Cardiac fibroblast (primary cell): ENCODE measurements at regions not wholly inside any gene's neighbourhood (a gene's known extent, or its start where the extent isn't known, plus 50 kb on each side); places are given as distances from the start of the nearest gene placed in this dataset.
"Not testable (repeated sequence)": the region's sequence is repeated elsewhere in the genome, so short reads cannot be mapped to it uniquely, and the experiment has no call there.

Experiments
- DNase-seq, 2 donors: peaks; one replicate each; pipeline versions ENCODE4 v3.0.0 to v3.0.0-alpha.2; 2010; ENCODE audit warnings: low read depth in 2 of 2
- H3K4me3 ChIP-seq, 2 donors: replicated peaks in 1 of 2; 1 replicate in 1 of 2; 2 replicates in 1 of 2; pipeline ENCODE4 v1.5.1; 2011; ENCODE audit warnings: low read depth in 2 of 2, low read length in 2 of 2, mild to moderate bottlenecking in 2 of 2, moderate library complexity in 1 of 2
- CTCF ChIP-seq: IDR thresholded peaks from one replicate; pipeline ENCODE4 v1.5.1; 2011; ENCODE audit warnings: low read depth, mild to moderate bottlenecking, low read length, inconsistent platforms

DNA sequence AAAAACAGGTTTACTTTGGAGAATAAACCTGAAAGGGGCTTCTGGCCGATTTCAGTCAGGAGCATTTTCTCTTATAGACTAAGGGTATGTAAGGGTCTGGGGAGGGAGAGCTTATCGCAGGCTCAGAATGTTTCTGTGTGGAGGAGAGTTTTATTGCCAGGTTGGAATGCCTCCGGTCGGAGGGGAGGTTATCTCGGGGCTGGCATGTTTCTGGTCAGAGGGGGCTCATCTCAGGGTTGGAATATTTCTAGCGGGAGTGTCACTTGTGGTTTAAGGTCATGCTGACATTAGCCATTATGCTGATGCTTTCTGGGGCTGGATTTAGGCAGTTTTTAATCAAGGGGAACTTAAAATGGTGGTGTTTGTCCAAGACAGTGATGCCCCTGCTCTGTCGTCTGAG lies 333.6 kb downstream of the METTL4 start:
- TF ChIP-seq CTCF, result no peak

GRCh38 chr18:2240311-2240705 lies 331.0 kb downstream of the METTL4 start:
- no peak for TF ChIP-seq CTCF
- no peak overlapping the region for H3K4me3 ChIP-seq
- peak; percentile 7 to 20 for DNase-seq

More for the DNA sequence above, 333.6 kb downstream of the METTL4 start:
- peak in 1 of 2 donors; percentile 4 for DNase-seq
- H3K4me3 ChIP-seq, result no peak overlapping the region

DNA sequence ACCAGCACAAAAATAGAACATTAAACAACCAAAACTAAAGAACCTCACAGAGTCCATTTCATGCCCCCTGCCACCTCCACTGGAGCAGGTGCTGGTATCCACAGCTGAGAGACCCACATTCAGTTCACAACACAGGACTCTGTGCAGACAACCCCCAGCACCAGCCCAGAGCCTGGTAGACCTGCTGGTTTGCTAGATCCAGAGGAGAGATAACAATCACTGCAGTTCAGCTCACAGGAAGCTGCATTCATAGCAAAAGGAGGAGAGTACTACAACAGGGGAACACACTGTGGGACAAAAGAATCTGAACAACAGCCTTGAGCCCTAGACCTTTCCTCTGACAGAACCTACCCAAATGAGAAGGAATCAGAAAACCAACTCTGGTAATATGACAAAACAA lies 326.7 kb downstream of the METTL4 start:
- no peak for DNase-seq
- TF ChIP-seq CTCF, result no peak
- H3K4me3 ChIP-seq, result no peak overlapping the region

GRCh38 chr18:2247101-2247500 lies 324.2 kb downstream of the METTL4 start:
- DNase-seq, H3K4me3 ChIP-seq: not testable (repeated sequence)

GRCh38 chr18:2254977-2255376 lies 316.3 kb downstream of the METTL4 start:
- no peak overlapping the region for H3K4me3 ChIP-seq
- no peak for TF ChIP-seq CTCF

GRCh38 chr18:2256577-2256976 lies 314.7 kb downstream of the METTL4 start:
- no peak for DNase-seq
- no peak for TF ChIP-seq CTCF
- no peak overlapping the region for H3K4me3 ChIP-seq

More at GRCh38 chr18:2254977-2255376, 316.3 kb downstream of the METTL4 start:
- no peak for DNase-seq

DNA sequence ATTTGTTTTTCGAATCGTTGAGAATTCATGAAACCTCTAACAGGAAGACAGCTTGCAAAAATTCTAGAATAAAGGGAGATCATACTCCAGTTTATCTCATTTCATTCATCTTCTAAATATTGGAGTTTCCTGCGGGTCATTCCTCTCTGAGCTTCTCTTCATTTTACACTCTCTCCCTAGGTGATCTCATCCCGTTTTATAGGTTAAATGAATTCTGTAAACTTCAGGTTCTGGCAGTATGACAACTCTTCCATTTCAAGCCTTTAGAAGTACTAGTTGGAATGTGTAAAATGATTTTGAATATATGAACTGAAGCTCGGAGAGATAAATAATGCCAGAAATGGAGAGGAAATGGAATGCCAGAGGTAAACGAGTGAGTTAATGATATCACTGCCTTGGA lies 312.4 kb downstream of the METTL4 start:
- no peak for DNase-seq

More for the DNA sequence above, 312.4 kb downstream of the METTL4 start:
- H3K4me3 ChIP-seq, result no peak overlapping the region
- no peak for TF ChIP-seq CTCF
